NB4 (cell line): ENCODE measurements at regions not wholly inside any gene's neighbourhood (a gene's known extent, or its start where the extent isn't known, plus 50 kb on each side); places are given as distances from the start of the nearest gene placed in this dataset.

ENCODE experiments used
- MYC ChIP-seq: IDR thresholded peaks from 2 replicates; pipeline ENCODE4 v1.6.1; 2011; ENCODE audit warnings: low read depth, low read length
- POLR2A ChIP-seq: IDR thresholded peaks from 2 replicates; pipeline ENCODE4 v1.6.1; 2011; ENCODE audit warnings: mild to moderate bottlenecking; ENCODE audit not compliant: insufficient read length; ENCODE audit errors: extremely low read depth
- TF ChIP-seq, protein P1 (sequence below): IDR thresholded peaks from one replicate; pipeline ENCODE4 v1.5.1; 2012; ENCODE audit warnings: low read depth, low read length

DNA sequence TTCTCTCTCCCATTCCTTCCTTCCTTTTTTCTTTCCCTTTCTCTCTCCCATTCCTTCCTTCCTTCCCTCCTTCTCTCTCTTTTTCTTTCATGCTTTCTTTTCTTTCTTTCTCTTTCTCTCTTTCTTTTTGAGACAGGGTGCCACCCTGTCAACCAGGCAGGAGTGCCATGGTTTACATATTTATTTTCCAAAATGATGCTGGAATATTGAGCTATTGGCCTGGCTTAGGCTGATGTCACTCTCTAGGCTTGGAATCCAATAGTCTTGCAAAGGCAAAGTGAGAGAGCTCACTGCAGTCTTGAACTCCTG, 159.1 kb downstream of the BAMBI start:
- TF ChIP-seq, protein P1, sequence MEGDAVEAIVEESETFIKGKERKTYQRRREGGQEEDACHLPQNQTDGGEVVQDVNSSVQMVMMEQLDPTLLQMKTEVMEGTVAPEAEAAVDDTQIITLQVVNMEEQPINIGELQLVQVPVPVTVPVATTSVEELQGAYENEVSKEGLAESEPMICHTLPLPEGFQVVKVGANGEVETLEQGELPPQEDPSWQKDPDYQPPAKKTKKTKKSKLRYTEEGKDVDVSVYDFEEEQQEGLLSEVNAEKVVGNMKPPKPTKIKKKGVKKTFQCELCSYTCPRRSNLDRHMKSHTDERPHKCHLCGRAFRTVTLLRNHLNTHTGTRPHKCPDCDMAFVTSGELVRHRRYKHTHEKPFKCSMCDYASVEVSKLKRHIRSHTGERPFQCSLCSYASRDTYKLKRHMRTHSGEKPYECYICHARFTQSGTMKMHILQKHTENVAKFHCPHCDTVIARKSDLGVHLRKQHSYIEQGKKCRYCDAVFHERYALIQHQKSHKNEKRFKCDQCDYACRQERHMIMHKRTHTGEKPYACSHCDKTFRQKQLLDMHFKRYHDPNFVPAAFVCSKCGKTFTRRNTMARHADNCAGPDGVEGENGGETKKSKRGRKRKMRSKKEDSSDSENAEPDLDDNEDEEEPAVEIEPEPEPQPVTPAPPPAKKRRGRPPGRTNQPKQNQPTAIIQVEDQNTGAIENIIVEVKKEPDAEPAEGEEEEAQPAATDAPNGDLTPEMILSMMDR: no peak
- TF ChIP-seq MYC (no peak), POLR2A (no peak)
